Stimulated activated CD4-positive, alpha-beta T cell treated with anti-CD3 and anti-CD28 coated beads, TNF-alpha, amount 100 ng/mL, for 4 hours (primary cell): ENCODE measurements at regions not wholly inside any gene's neighbourhood (a gene's known extent, or its start where the extent isn't known, plus 50 kb on each side); places are given as distances from the start of the nearest gene placed in this dataset.

Experiments used
- DNase-seq, 3 experiments: peaks; one replicate each; pipeline ENCODE4 v3.0.0-alpha.2; 2020; ENCODE audit warnings: low read depth in 3 of 3

DNA sequence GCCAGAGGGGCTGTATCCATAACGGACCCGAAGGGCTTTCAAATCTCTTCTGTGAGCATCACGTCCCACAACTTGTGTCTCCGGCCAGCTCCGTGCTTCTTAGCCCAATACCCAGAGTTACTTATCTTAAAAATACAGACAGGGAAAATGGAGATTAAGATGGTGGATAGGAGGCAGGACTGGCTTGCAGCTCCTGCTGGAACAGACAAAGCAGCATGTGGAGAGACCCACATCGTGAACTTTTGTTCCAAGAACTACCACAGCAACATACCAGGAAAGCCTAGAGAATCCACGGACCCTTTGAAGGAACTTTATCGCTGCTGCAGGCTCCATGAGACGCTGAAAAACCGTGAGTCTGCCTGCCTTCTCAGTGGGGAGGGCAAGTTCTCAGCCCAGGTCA lies 113.7 kb downstream of the RNASET2 start:
- no peak for DNase-seq

DNA sequence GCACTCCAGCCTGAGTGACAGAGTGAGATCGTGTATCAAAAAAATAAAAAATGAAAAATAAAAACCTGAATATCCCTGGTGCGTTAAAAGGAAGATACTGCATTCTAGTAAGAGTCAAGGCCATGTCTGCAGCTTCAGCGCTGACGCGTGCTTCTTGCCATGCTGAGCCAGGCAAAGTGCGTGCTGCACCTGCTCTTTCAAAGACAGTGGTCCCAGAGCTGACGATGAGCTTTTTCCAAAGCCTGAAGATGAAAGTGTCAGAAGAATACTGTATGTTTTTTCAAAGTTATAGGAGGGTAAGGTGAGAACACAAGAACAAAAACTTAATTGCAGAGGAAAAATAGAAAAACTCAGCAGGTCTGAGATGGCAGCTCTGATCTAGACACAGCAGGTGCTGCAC lies 115.1 kb downstream of the RNASET2 start:
- DNase-seq: no peak

- DNase-seq: no peak
Measured at GRCh38 chr6:166839569-166839968, 116.8 kb downstream of the RNASET2 start.

DNA sequence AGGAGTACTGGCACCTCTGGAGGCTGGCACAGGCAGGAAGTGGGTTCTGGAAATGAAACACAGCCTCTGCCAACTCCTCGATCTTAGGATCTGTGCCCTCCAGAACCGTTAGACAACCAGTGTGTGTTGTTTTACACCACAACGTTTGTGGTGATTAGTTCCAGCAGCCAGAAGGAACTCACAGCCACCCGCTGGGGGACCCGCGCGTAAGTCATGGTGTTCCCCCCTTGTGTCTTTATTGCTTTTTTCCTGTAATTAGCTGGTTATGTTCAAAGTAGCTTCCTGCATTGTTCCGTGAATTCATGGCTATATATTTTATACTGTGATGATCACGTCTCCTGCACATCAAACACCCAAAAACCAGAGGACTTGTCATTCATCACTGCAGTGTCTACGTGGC lies 117.4 kb downstream of the RNASET2 start:
- no peak for DNase-seq

DNA sequence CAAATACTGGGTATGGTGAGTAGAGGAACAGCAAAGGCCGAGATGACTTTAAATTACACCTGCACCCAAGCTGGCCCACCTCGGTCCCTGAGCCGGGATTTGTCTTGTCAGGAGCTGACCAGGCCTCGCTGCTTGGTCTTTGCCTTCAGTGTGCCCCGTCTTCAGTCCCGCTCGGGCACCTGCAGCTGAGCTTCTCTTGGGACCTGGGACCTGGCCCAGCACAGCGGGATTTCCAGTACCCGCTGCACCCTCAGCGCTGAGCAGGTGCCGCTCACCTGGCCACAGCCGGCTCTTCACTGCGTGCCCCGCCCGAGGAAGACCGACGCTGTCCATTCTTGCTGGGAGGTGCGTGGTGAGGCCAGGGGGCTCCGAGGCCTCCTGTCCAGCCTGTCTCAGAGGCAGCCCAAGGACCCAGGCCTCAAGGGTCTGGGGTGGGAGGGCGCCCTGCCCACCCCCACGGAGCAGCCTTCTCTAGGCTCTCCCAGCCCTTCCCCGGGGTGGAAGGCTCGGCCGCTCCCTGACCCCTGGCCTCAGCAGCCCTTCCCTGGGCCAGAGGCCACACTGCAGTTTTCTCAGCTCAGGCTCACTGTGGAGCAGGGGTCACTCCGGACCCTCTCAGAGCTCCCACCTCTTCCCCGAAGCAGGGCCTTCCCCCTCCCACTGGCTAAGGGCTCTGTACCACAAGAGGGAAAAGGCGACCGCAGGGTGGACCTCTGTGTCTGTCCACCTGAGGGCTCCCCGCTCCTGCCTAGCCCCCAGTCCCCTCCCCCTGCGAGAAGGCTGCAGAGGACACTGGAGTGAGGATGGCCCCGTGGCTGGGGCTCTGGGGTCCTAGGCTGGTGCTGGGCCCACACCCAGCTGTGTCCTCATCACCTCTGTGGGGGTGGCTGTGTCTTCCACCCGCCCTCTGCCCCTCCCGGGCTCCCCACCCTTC lies 119.3 kb downstream of the RNASET2 start:
- no peak for DNase-seq

DNA sequence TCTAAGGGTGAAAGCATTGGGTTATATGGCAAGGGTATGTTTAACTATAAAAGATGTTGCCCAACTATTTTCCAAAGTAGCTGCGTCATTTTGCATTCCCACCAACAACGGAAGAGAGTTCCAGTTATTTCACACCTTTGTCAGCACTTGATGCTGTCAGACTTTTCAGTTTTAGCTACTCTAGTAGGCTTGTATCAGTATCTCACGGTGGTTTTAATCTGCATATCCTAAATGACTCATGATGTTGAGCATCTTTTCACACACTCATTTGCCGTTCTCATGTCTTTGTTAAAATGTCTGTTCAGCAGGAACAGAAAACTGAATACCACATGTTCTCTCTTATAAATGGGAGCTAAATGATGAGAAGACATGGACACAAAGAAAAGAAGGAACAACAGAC lies 122.3 kb downstream of the RNASET2 start:
- DNase-seq: no peak

DNA sequence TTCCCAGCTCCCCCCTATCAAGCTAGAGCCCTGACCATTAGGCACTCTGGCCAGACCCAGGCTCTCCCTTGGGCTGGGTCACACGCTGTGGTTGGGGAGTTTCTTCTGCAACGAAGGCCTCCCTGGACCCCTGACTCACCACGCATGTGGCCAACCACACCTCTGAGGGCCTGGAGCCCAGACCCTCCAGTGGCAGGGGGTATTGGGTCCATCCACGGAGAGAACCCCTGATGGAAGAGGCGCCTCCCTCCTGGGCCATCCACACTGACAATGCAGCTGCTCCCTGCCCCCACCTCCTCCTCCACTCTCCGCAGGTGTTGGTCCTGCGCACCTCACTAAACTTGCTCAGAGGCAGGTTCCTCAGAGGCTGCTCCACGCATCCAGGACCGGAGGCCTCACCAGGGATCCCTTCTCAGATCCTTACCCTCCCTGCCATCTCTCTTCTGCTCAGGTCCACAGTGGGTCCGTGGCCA lies 125.4 kb downstream of the RNASET2 start:
- DNase-seq: no peak

GRCh38 chr6:166830185-166830890 lies 126.0 kb downstream of the RNASET2 start:
- DNase-seq: no peak

GRCh38 chr6:166826264-166826663 lies 130.1 kb downstream of the RNASET2 start:
- DNase-seq: no peak

DNA sequence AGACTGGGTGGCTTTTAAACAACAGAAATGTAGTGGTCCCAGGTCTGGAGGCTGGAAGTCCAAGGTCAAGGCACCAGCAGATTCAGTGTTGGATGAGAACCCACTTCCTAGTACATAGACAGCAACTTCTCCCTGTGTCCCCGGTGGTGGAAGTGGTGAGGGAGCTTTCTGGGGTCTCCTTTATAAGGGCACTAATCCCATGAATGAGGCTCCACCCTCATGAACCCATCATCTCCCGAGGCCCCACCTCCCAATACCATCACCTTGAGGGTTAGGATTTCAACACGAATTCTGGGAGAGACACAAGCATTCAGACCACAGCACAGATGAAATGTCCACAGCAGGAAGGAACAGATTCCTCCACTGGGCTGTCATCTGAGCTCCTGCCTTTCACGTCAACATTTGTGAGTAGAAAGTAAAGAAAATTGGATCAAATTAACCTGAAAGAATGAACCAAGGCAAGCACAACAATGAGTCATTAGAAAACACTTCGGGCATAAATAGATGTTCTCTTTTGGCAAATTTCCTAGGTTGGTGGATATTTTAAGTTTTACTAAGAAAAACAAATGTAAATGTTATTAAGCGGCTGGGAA lies 130.7 kb downstream of the RNASET2 start:
- DNase-seq: no peak

- DNase-seq: no peak
Measured at GRCh38 chr6:166824880-166825250, 131.5 kb downstream of the RNASET2 start.

DNA sequence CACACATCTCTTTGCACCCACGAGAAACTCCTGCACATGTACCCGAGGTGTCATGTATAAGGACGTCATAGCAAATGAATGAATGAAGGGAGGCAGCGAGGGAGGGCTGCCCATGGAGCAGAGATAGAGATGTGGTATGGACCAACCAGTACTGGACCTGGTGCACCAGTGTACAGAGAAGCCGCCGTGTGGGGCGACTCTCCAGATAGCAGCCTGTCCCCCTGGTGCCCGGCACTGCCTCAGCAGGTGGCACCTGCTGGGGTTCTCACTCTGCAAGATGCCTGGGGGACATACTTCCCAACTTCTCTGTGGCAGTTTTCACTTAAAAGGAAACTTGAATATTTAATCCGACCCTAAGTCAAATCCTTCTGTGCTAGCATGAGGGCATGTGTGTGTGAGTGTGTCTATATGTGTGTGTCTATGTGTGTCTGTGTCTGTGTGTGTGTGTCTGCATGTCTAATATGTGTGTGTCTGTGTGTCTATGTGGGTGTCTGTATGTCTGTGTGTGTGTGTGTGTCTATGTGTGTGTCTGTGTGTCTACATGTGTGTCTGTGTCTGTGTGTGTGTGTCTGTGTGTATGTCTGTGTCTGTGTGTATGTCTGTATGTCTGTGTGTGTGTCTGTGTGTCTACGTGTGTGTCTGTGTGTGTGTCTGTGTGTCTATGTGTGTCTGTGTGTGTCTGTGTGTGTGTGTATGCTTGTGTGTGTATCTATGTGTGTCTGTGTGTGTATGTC lies 132.0 kb downstream of the RNASET2 start:
- no peak for DNase-seq

- DNase-seq: no peak
Measured at GRCh38 chr6:166822609-166823008, 133.7 kb downstream of the RNASET2 start.

DNA sequence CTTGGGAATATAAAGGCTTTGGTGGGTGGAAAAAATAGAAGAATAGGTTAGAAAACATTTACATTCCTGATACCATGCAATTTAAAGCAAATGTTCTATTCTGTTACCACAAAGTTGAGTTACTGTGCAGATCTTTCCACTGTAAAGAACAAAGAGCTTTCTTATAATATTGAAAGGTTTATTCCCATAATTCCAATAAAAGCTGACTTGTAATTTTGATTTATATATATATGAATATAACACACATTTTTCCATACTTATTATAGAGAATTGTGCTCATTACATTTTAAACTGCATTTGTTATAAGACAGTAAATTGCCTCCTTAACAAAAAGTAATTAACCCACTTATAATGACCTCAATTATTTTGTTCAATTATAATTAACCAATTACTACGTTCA lies 135.9 kb downstream of the RNASET2 start:
- DNase-seq: no peak

DNA sequence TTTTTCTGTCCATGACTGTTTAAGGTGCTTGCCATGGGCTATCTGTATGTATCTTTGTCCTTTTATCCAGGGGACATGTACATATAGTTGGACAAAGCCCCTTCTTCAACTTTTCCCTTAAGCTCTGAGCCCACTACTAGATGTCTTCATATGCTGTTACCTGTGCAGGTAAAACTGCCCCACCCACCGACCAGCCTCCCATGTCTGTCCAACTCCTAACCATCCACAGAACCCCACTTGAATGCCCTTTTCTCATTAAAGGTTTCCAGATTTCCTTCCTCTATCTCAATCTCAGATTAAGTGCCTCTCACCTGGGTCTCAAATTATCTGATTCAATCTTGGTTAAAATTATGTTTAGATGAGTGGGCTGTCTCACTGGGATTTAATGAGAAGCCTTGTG lies 136.3 kb downstream of the RNASET2 start:
- no peak for DNase-seq

- DNase-seq: no peak
Measured at GRCh38 chr6:166815629-166816028, 140.7 kb downstream of the RNASET2 start.

GRCh38 chr6:166814390-166814789 lies 142.0 kb downstream of the RNASET2 start:
- DNase-seq: no peak

- DNase-seq: no peak
Measured at GRCh38 chr6:166813461-166813860, 142.9 kb downstream of the RNASET2 start.

- no peak for DNase-seq
Measured at GRCh38 chr6:166810864-166811263, 145.5 kb downstream of the RNASET2 start.

GRCh38 chr6:166809721-166810120 lies 146.6 kb downstream of the RNASET2 start:
- no peak for DNase-seq

DNA sequence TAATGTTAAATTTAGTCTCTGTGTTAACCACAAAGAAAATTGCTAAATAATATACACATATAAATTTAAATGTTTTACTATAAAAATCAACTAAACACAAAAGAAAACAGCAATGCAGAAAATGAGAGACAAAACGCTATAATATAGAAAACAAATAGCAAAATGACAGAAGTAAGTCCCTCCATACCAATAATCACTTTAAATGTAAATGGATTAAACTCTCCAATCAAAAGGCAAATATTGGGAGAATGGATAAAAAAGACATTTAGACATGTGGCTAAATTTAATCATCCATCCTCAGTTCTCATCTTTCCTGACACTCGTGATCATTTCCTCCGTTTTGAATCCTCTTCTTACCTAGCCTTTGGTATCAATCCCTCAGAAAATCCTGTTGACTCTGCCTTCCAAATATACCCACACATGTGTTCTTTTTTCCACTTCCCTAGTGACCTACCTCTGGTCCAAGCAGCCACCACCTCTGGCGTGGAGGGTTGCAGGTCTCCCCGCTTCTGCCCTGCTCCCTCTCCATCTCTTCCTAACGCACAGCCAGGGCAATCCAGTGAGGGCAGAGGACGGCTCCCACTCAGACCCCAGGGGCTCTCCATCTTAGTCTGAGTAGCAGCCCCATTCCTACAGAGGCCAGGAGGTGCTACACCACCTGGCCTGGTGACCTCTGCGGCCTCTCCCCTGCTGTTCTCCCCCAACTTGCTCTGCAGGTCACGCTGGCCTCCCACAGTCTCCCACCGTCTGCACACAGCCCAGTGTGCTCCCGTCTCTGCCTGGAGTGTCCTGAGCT lies 149.2 kb downstream of the RNASET2 start:
- no peak for DNase-seq
